Epithelial cell of proximal tubule (primary cell): ENCODE measurements at regions not wholly inside any gene's neighbourhood (a gene's known extent, or its start where the extent isn't known, plus 50 kb on each side); places are given as distances from the start of the nearest gene placed in this dataset.

Experiments used
- DNase-seq: peaks from one replicate; pipeline ENCODE4 v3.0.0-alpha.2; 2011; ENCODE audit warnings: low read depth
- H3K4me3 ChIP-seq: 2 replicates; pipeline ENCODE4 v1.5.1; 2011; ENCODE audit warnings: low read depth, mild to moderate bottlenecking, low read length
- CTCF ChIP-seq: conservative IDR thresholded peaks from 2 replicates; pipeline ENCODE4 v1.5.1; 2012; ENCODE audit warnings: low read depth, mild to moderate bottlenecking, low read length

- TF ChIP-seq CTCF = no peak
- H3K4me3 ChIP-seq = no peak overlapping the region
Measured at GRCh38 chr7:125257617-125258016, 328.0 kb upstream of the POT1 start.

GRCh38 chr7:125256446-125256845 is 326.8 kb upstream of the POT1 start:
- H3K4me3 ChIP-seq = no peak overlapping the region
- TF ChIP-seq CTCF = no peak
- peak; percentile 59 for DNase-seq

More at GRCh38 chr7:125257617-125258016, 328.0 kb upstream of the POT1 start:
- DNase-seq = no peak

GRCh38 chr7:125255810-125256209 is 326.2 kb upstream of the POT1 start:
- TF ChIP-seq CTCF = no peak
- DNase-seq = no peak
- no peak overlapping the region for H3K4me3 ChIP-seq

GRCh38 chr7:125254566-125254965 is 324.9 kb upstream of the POT1 start:
- no peak for DNase-seq
- TF ChIP-seq CTCF = no peak
- no peak overlapping the region for H3K4me3 ChIP-seq

GRCh38 chr7:125253452-125254190 is 324.0 kb upstream of the POT1 start:
- TF ChIP-seq CTCF = no peak
- H3K4me3 ChIP-seq = no peak overlapping the region
- no peak for DNase-seq

- no peak for TF ChIP-seq CTCF
- no peak for DNase-seq
- H3K4me3 ChIP-seq = no peak overlapping the region
Measured at GRCh38 chr7:125247514-125248098, 318.0 kb upstream of the POT1 start.

GRCh38 chr7:125246706-125247105 is 317.1 kb upstream of the POT1 start:
- no peak for TF ChIP-seq CTCF
- no peak for DNase-seq
- no peak overlapping the region for H3K4me3 ChIP-seq
